ENCODE measurements at regions not wholly inside any gene's neighbourhood (a gene's known extent, or its start where the extent isn't known, plus 50 kb on each side); places are given as distances from the start of the nearest gene placed in this dataset.
"Not testable (repeated sequence)": the region's sequence is repeated elsewhere in the genome, so short reads cannot be mapped to it uniquely, and the experiment has no call there.

DNA sequence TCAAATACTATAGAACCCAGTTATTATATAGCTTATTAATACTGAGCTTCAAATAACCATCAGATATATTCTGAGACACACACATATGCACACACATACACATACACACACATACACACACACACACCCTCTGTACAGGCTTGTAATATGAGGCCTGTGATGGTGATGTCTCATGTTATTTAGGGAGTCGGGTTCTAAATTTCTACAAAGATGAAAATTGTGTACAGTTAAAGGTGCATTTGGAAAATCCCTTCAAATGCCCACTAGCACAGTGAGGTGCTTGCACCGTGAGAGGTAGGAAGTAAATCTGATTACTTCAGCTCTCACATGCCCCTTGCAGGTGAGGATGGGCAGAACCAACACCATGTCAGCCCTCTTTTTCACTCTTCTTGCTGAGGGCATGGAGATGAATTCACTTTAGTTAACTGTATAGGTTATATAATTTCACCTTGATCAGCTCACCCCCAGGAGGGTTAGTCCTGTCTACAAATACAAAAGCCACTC, 294.5 kb upstream of the PROK2 start:
- FAIRE-seq = no peak
- Histone ChIP-seq H3K9me3 (peaks cover 11% of the 10 kb centered on the region; the same call in 2 of the 3 replicates), H3K4me2 (no peak overlapping the region), H3K4me1 (no peaks in the 10 kb centered on the region), H3K4me3 (no peak overlapping the region), H3K27ac (no peak overlapping the region)
- ChIA-PET POLR2A (interaction anchor here (0.6 kb wide), 1 partner anchor 92 kb away, joined by 8 read pairs; no protein-coding TSS in a partner anchor), CTCF (interaction anchor here (0.6 kb wide), 1 partner anchor 128 kb away, joined by 3 read pairs; no protein-coding TSS in a partner anchor)
- TF ChIP-seq HEYL (CRISPR knock-in tag; IDR thresholded peaks at IDR 0.05) (no peak), POLR2A (IDR thresholded peaks at IDR 0.05; ENCODE audit: low read length) (no peak), EHMT2 (IDR thresholded peaks at IDR 0.05; ENCODE audit: low read depth) (no peak)
- TF ChIP-seq, protein P1, sequence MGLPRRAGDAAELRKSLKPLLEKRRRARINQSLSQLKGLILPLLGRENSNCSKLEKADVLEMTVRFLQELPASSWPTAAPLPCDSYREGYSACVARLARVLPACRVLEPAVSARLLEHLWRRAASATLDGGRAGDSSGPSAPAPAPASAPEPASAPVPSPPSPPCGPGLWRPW (IDR thresholded peaks at IDR 0.05) = no peak
- 36% methylated on average over 2 of the region's 2 CpGs for WGBS (ENCODE audit: missing lambda C conversion rate)
- ATAC-seq = no peak
- no peak for DNase-seq (ENCODE audit: low read depth in 1 of 2, low spot score in 1 of 2)

DNA sequence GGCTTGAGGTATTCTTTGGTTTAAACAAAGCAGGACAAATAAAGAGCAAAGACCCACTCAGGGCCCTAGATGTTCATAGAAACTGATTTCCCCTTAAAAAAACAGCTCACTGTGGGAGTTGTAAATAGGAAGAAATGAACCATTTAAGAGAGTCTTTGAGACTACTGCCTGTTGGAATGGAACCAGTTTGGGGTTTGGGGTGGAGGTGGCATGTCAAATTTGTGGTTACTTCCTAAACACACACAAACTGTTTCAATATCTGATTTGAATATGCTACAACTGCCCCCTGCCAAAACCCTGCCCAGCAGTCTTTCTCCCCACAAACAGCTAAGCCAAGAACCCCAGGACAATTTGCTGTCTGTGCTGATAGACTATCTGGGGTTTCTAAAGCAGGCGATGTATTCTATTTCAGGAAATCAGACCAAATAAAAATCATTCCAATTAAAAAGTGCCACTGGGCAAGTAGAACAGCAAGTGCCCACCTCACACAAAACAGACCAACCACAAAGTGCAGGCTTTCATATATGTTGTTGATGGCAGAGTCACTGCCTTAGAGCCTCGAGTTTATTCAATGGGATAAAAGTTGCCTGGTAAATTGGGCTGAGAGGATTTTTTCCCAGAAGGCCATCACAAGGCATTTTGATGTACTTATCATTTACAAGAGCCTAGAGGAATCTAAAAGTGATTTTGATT, 293.9 kb upstream of the PROK2 start:
- FAIRE-seq = no peak
- no peak overlapping the region for H3K4me3 ChIP-seq
- CTCF ChIA-PET = interaction anchor here (0.5 to 0.6 kb wide), 2 partner anchors 128 to 645 kb away, joined by 3 read pairs; no protein-coding TSS in a partner anchor
- H3K27ac ChIP-seq = no peak overlapping the region
- POLR2A ChIA-PET = no interaction called here
- H3K4me2 ChIP-seq = no peak overlapping the region
- TF ChIP-seq ZC3H11A (IDR thresholded peaks at IDR 0.05) (no peak), CBX2 (IDR thresholded peaks at IDR 0.05; ENCODE audit: borderline replicate concordance, low read depth) (no peak), CHD2 (IDR thresholded peaks at IDR 0.05; ENCODE audit: low read length, partially characterized antibody) (no peak), BHLHE40 (IDR thresholded peaks at IDR 0.05; ENCODE audit: low read depth, low read length) (no peak), NFE2L2 (conservative IDR thresholded peaks at IDR 0.05; ENCODE audit: low read length) (no peak), JUN (IDR thresholded peaks at IDR 0.05) (no peak), FOXS1 (CRISPR knock-in tag; IDR thresholded peaks at IDR 0.05) (no peak), KDM1A (IDR thresholded peaks at IDR 0.05; ENCODE audit: low read depth) (no peak), MAZ (IDR thresholded peaks at IDR 0.05; ENCODE audit: borderline replicate concordance, low read depth, low read length) (no peak), KDM5A (IDR thresholded peaks at IDR 0.05) (no peak), FOSB (CRISPR knock-in tag; IDR thresholded peaks at IDR 0.05) (no peak), HEYL (CRISPR knock-in tag; IDR thresholded peaks at IDR 0.05) (no peak), SREBF2 (IDR thresholded peaks at IDR 0.05) (no peak)
- peaks cover 11% of the 10 kb centered on the region; the same call in 2 of the 3 replicates for H3K9me3 ChIP-seq
- DNase-seq (ENCODE audit: low read depth in 1 of 2, low spot score in 1 of 2) = no peak
- ATAC-seq = no peak
- 35% methylated on average over 2 of the region's 2 CpGs for WGBS (ENCODE audit: missing lambda C conversion rate)
- H3K4me1 ChIP-seq = no peaks in the 10 kb centered on the region

DNA sequence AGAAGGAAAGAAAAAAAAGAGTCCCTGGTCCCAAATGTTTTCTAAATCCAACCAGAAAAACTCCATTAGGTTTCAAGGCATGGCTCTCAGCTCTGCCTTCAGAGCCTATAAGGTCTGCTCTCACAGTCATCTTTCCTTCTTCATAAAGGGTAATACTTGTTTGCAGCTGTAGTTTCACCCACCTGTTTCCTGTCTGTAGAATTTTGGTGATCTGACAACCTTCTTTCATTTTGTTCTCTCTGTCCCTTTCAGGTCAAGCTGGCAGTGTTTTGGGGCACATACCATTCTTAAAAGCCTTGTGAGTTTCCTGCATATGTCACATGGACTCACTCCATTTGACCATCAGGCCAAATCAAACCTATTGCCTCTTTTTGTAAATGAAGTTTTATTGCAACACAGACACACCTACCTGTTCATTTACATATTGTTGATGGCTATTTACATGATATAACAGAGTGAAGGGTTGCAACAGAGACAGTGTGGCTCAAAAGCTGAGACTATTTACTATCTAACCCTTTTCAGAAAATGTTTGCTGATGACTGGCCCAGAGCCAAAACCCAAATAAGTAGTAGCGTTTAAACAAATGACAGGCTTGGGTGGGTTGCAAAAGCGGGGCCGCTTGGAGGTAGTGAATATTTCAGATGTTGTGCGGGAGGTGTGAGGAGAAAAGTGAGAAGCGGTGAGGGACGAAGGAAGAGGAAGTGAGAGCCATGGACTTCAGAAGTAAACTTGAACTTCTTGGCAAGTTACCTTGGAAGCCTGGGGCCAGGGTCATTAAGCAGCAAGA, 292.7 kb upstream of the PROK2 start:
- WGBS (ENCODE audit: missing lambda C conversion rate) = 84% methylated on average over 6 of the region's 6 CpGs
- TF ChIP-seq EP300 (IDR thresholded peaks at IDR 0.05) (no peak), KDM5A (IDR thresholded peaks at IDR 0.05) (no peak), SREBF2 (IDR thresholded peaks at IDR 0.05) (no peak), MAFK (IDR thresholded peaks at IDR 0.05; ENCODE audit: partially characterized antibody) (no peak), FOSB (CRISPR knock-in tag; IDR thresholded peaks at IDR 0.05) (no peak), HOXA7 (CRISPR knock-in tag; IDR thresholded peaks at IDR 0.05) (no peak), ZNF302 (CRISPR knock-in tag; IDR thresholded peaks at IDR 0.05) (no peak), POLR2A (IDR thresholded peaks at IDR 0.05; ENCODE audit: low read length) (no peak), NPAS2 (CRISPR knock-in tag; IDR thresholded peaks at IDR 0.05; ENCODE audit: borderline replicate concordance) (no peak), HEYL (CRISPR knock-in tag; IDR thresholded peaks at IDR 0.05) (no peak), CHD2 (IDR thresholded peaks at IDR 0.05; ENCODE audit: low read length, partially characterized antibody) (no peak), JUNB (IDR thresholded peaks at IDR 0.05) (no peak), FOSL2 (IDR thresholded peaks at IDR 0.05) (no peak), FOSL2 (CRISPR knock-in tag; IDR thresholded peaks at IDR 0.05) (no peak), HOXB5 (CRISPR knock-in tag; IDR thresholded peaks at IDR 0.05) (no peak), ESRRA (IDR thresholded peaks at IDR 0.05; ENCODE audit: borderline replicate concordance, low read length) (no peak), KDM1A (IDR thresholded peaks at IDR 0.05; ENCODE audit: low read depth) (no peak), POLR2AphosphoS2 (conservative IDR thresholded peaks at IDR 0.05; ENCODE audit: low read length) (no peak), RARB (CRISPR knock-in tag; IDR thresholded peaks at IDR 0.05) (no peak), BHLHE40 (IDR thresholded peaks at IDR 0.05; ENCODE audit: low read depth, low read length) (no peak)

DNA sequence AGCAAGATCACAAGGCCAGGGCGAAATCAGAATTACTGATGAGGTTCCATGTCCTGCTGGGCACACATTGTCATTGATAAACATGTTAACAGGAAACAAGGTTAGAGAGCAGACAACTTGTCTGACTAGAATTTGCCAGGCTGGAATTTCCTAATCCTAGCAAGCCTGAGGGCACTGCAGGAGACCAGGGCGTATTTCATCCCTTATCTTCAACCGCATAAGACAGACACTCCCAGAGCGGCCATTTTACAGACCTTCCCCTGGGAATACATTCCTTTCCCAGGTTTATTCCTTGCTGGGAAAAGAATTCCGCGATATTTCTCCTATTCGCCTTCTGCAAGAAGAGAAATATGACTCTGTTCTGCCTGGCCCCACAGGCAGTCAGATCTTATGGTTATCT, 290.9 kb upstream of the PROK2 start:
- WGBS (ENCODE audit: missing lambda C conversion rate) = 20% methylated on average over 7 of the region's 7 CpGs
- DNase-seq (ENCODE audit: low read depth in 1 of 2, low spot score in 1 of 2); ATAC-seq; H3K4me2 ChIP-seq; H3K27ac ChIP-seq; POLR2A ChIA-PET; FAIRE-seq; H3K4me1 ChIP-seq; CTCF ChIA-PET; H3K4me3 ChIP-seq: not testable (repeated sequence)
- H3K9me3 ChIP-seq = peaks cover 11% of the 10 kb centered on the region; the same call in 2 of the 3 replicates

More for the DNA sequence above, 292.7 kb upstream of the PROK2 start:
- no peak for ATAC-seq
- no peak overlapping the region for H3K4me3 ChIP-seq
- no peak overlapping the region for H3K4me2 ChIP-seq
- no peaks in the 10 kb centered on the region for H3K4me1 ChIP-seq
- ChIA-PET POLR2A (no interaction called here), CTCF (no interaction called here)
- no peak overlapping the region for H3K27ac ChIP-seq
- H3K9me3 ChIP-seq = peaks cover 11% of the 10 kb centered on the region; the same call in 2 of the 3 replicates
- no peak for FAIRE-seq
- DNase-seq (ENCODE audit: low read depth in 1 of 2, low spot score in 1 of 2) = no peak
